Tibial artery (tissue), 4 donors: ENCODE measurements at regions not wholly inside any gene's neighbourhood (a gene's known extent, or its start where the extent isn't known, plus 50 kb on each side); places are given as distances from the start of the nearest gene placed in this dataset.

Experiments used
- DNase-seq, 2 donors: peaks; one replicate each; pipeline ENCODE4 v3.0.0-alpha.2; 2019
- H3K27ac ChIP-seq, 2 donors: fragments of 200-600 bp; sonication (generic) in 1 of 2; 1 replicate in 1 of 2; 2 replicates in 1 of 2; pipeline ENCODE4 v1.5.1; 2018 to 2019; ENCODE audit warnings: mild to moderate bottlenecking in 1 of 2
- H3K27me3 ChIP-seq, 2 donors: fragments of 200-600 bp; sonication (generic) in 1 of 2; one replicate each; pipeline versions ENCODE4 v1.5.1 to v1.6.0; 2016 to 2019
- H3K36me3 ChIP-seq, 3 donors: fragments of 200-600 bp; sonication (generic) in 2 of 3; one replicate each; pipeline ENCODE4 v1.5.1; 2016 to 2019; ENCODE audit warnings: mild to moderate bottlenecking in 2 of 3
- H3K4me1 ChIP-seq, 4 donors: fragments of 200-600 bp; sonication (generic) in 2 of 4; 1 replicate in 3 of 4; 2 replicates in 1 of 4; pipeline ENCODE4 v1.5.1; 2016 to 2019
- H3K4me3 ChIP-seq, 2 donors: fragments of 200-600 bp; sonication (generic) in 1 of 2; 1 replicate in 1 of 2; 2 replicates in 1 of 2; pipeline ENCODE4 v1.5.1; 2018 to 2019; ENCODE audit warnings: mild to moderate bottlenecking in 2 of 2
- H3K9me3 ChIP-seq, 3 donors: fragments of 200-600 bp; sonication (generic) in 1 of 3; one replicate each; pipeline ENCODE4 v1.5.1; 2016 to 2019
- intact Hi-C: fragments of 100-400 bp; cut with DNase I; formaldehyde crosslinking; loops from one replicate; pipeline ENCODE4 v1.15.0; 2023; ENCODE audit warnings: low total_unique reads
- TF ChIP-seq, protein P1 (sequence below), 2 experiments: fragments of 200-600 bp in 1 of 2; fragments of 450-650 bp in 1 of 2; IDR thresholded peaks; one replicate each; pipeline ENCODE4 v1.5.1; 2017 to 2019; ENCODE audit warnings: antibody characterized with exemption in 2 of 2, mild to moderate bottlenecking in 1 of 2, moderate library complexity in 1 of 2

- DNase-seq, result no peak
- no peaks in the 10 kb centered on the region for H3K9me3 ChIP-seq
- TF ChIP-seq, protein P1, sequence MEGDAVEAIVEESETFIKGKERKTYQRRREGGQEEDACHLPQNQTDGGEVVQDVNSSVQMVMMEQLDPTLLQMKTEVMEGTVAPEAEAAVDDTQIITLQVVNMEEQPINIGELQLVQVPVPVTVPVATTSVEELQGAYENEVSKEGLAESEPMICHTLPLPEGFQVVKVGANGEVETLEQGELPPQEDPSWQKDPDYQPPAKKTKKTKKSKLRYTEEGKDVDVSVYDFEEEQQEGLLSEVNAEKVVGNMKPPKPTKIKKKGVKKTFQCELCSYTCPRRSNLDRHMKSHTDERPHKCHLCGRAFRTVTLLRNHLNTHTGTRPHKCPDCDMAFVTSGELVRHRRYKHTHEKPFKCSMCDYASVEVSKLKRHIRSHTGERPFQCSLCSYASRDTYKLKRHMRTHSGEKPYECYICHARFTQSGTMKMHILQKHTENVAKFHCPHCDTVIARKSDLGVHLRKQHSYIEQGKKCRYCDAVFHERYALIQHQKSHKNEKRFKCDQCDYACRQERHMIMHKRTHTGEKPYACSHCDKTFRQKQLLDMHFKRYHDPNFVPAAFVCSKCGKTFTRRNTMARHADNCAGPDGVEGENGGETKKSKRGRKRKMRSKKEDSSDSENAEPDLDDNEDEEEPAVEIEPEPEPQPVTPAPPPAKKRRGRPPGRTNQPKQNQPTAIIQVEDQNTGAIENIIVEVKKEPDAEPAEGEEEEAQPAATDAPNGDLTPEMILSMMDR (IDR thresholded peaks at IDR 0.05), result no peak
- H3K36me3 ChIP-seq, result no peaks in the 10 kb centered on the region
- H3K4me3 ChIP-seq, result no peak overlapping the region
- intact Hi-C loops, result no loop called here
- H3K27ac ChIP-seq, result no peak overlapping the region
- H3K27me3 ChIP-seq, result no peaks in the 10 kb centered on the region
- no peaks in the 10 kb centered on the region for H3K4me1 ChIP-seq
Measured at GRCh38 chr5:148937830-148938521, 111.6 kb downstream of the ADRB2 start.

DNA sequence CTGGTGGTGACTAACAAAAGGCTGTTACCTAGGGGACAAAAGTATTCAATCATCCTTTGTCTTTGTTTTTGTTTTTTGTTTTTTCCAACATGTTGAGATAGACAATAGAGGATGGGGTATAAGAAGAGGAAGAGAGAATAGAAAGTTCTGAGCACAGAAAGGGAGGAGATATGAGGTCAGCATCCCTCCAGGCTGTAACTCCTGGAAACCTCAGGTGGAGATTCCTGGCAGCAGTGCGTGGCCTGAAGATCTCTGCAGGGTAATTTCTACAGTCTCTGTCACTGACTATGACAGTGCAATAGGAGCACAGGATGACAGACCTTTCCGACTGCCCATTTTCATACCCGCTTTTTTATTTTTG lies 112.1 kb downstream of the ADRB2 start:
- intact Hi-C loops, result no loop called here
- Histone ChIP-seq H3K36me3 (no peaks in the 10 kb centered on the region), H3K4me3 (no peak overlapping the region), H3K27me3 (no peaks in the 10 kb centered on the region), H3K4me1 (no peaks in the 10 kb centered on the region), H3K27ac (no peak overlapping the region), H3K9me3 (no peaks in the 10 kb centered on the region)
- DNase-seq, result no peak
- TF ChIP-seq, protein P1 (IDR thresholded peaks at IDR 0.05), result no peak

- H3K27me3 ChIP-seq, result no peaks in the 10 kb centered on the region
- H3K4me3 ChIP-seq, result no peak overlapping the region
- no peak overlapping the region for H3K27ac ChIP-seq
- no peaks in the 10 kb centered on the region for H3K36me3 ChIP-seq
- no peak for DNase-seq
- H3K4me1 ChIP-seq, result no peaks in the 10 kb centered on the region
- intact Hi-C loops, result no loop called here
- no peaks in the 10 kb centered on the region for H3K9me3 ChIP-seq
- TF ChIP-seq, protein P1 (IDR thresholded peaks at IDR 0.05), result no peak
Measured at GRCh38 chr5:148939676-148940075, 113.3 kb downstream of the ADRB2 start.

DNA sequence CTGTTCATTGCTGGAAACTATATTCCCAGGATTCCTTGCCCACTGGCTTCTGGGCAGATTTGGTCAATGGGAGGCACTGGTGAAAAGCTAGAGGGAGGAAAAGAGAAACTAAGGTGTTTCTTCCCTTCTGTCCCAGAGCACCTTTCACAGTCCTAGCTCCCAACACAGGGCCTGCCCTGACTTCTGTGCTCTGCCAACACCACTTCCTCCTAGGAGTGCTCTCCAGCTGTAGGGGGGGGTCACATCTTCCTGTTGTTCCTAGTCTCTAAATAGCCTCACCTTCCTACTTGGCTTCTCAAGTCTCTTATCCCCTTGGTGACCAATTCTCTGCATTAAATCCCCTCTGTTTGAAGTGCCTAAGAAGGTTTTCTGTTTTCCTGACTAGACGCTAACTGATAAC lies 115.4 kb downstream of the ADRB2 start:
- intact Hi-C loops, result no loop called here
- H3K36me3 ChIP-seq, result no peaks in the 10 kb centered on the region
- no peak overlapping the region for H3K4me3 ChIP-seq
- H3K27me3 ChIP-seq, result no peaks in the 10 kb centered on the region
- DNase-seq, result no peak
- H3K9me3 ChIP-seq, result no peaks in the 10 kb centered on the region
- no peak overlapping the region for H3K27ac ChIP-seq
- H3K4me1 ChIP-seq, result no peaks in the 10 kb centered on the region
- TF ChIP-seq, protein P1 (IDR thresholded peaks at IDR 0.05), result no peak

GRCh38 chr5:148949841-148950470 lies 112.9 kb downstream of the SH3TC2 start:
- peak in 1 of 2 donors; percentile 83 for DNase-seq
- TF ChIP-seq, protein P1 (IDR thresholded peaks at IDR 0.05), result no peak
- Histone ChIP-seq H3K4me3 (no peak overlapping the region), H3K36me3 (no peaks in the 10 kb centered on the region), H3K27ac (peak overlapping the region; percentile 8 to 46), H3K27me3 (no peaks in the 10 kb centered on the region), H3K9me3 (no peaks in the 10 kb centered on the region), H3K4me1 (peaks cover 0 to 19% (median 7%) of the 10 kb centered on the region in 4 donors)
- intact Hi-C loops, result no loop called here
